Astrocyte (in vitro differentiated cells and primary cell): ENCODE measurements at regions not wholly inside any gene's neighbourhood (a gene's known extent, or its start where the extent isn't known, plus 50 kb on each side); places are given as distances from the start of the nearest gene placed in this dataset.

ENCODE experiments used
- DNase-seq: peaks from one replicate; pipeline ENCODE4 v3.0.0-alpha.2; 2010; ENCODE audit warnings: low read depth
- FAIRE-seq: peaks from 2 replicates; lab custom pipeline; 2011; peaks lifted over from hg19 to GRCh38; lab: Jason Lieb, UNC
- H2AFZ ChIP-seq: 2 replicates; pipeline ENCODE4 v1.6.0; 2012; ENCODE audit warnings: low read depth, low read length, inconsistent platforms
- H3K27ac ChIP-seq: 2 replicates; pipeline ENCODE4 v1.5.1; 2011; ENCODE audit warnings: low read depth, low read length, inconsistent platforms
- H3K27me3 ChIP-seq: 2 replicates; pipeline ENCODE4 v1.6.0; 2011; ENCODE audit warnings: low read length, inconsistent platforms; ENCODE audit not compliant: insufficient read depth
- H3K36me3 ChIP-seq: 2 replicates; pipeline ENCODE4 v1.5.1; 2011; ENCODE audit warnings: low read length, inconsistent platforms; ENCODE audit not compliant: insufficient read depth
- H3K4me1 ChIP-seq: 2 replicates; pipeline ENCODE4 v1.5.1; 2011; ENCODE audit warnings: low read length, inconsistent platforms; ENCODE audit not compliant: insufficient read depth
- H3K4me2 ChIP-seq: 2 replicates; pipeline ENCODE4 v1.6.0; 2012; ENCODE audit warnings: low read length, inconsistent platforms
- H3K4me3 ChIP-seq: 2 replicates; pipeline ENCODE4 v1.5.1; 2011; ENCODE audit warnings: low read depth, mild to moderate bottlenecking, low read length, inconsistent platforms; ENCODE audit not compliant: insufficient read depth
- H3K79me2 ChIP-seq: 2 replicates; pipeline ENCODE4 v1.6.0; 2012; ENCODE audit warnings: mild to moderate bottlenecking, low read length, inconsistent platforms; ENCODE audit not compliant: insufficient read depth
- H3K9ac ChIP-seq: 2 replicates; pipeline ENCODE4 v1.6.0; 2012; ENCODE audit warnings: mild to moderate bottlenecking, low read length, inconsistent platforms
- H3K9me3 ChIP-seq: 2 replicates; pipeline ENCODE4 v1.5.1; 2012; ENCODE audit warnings: low read depth, mild to moderate bottlenecking, low read length, inconsistent platforms; ENCODE audit not compliant: insufficient read depth
- H4K20me1 ChIP-seq: 2 replicates; pipeline ENCODE4 v1.6.0; 2012; ENCODE audit warnings: low read length, inconsistent platforms; ENCODE audit not compliant: insufficient read depth
- H3K27ac Mint-ChIP-seq: one replicate; pipeline ENCODE4 v1.8.0; 2021; ENCODE audit warnings: mild to moderate bottlenecking, mixed read lengths; ENCODE audit not compliant: unreplicated experiment
- H3K27me3 Mint-ChIP-seq: one replicate; pipeline ENCODE4 v1.8.0; 2021; ENCODE audit warnings: low read depth, mixed read lengths; ENCODE audit not compliant: unreplicated experiment
- H3K36me3 Mint-ChIP-seq: one replicate; pipeline ENCODE4 v1.8.0; 2021; ENCODE audit warnings: low read depth, mixed read lengths; ENCODE audit not compliant: unreplicated experiment
- H3K4me1 Mint-ChIP-seq: one replicate; pipeline ENCODE4 v1.8.0; 2021; ENCODE audit warnings: low read depth, mixed read lengths; ENCODE audit not compliant: unreplicated experiment
- H3K4me3 Mint-ChIP-seq: one replicate; pipeline ENCODE4 v1.8.0; 2021; ENCODE audit warnings: mild to moderate bottlenecking, moderate library complexity, mixed read lengths; ENCODE audit not compliant: unreplicated experiment
- H3K9me3 Mint-ChIP-seq: one replicate; pipeline ENCODE4 v1.8.0; 2021; ENCODE audit warnings: mild to moderate bottlenecking, mixed read lengths; ENCODE audit not compliant: unreplicated experiment
- EZH2 ChIP-seq: IDR thresholded peaks from 2 replicates; pipeline ENCODE4 v1.6.1; 2012; ENCODE audit warnings: mild to moderate bottlenecking, low read length, inconsistent platforms; ENCODE audit not compliant: insufficient read depth
- TF ChIP-seq, protein P1 (sequence below): IDR thresholded peaks from 2 replicates; pipeline ENCODE4 v1.5.1; 2011; ENCODE audit warnings: low read depth, mild to moderate bottlenecking, inconsistent platforms, low read length, moderate library complexity; ENCODE audit not compliant: insufficient read depth

GRCh38 chr9:11893331-11893730 lies 799.9 kb upstream of the TYRP1 start:
- no peak overlapping the region for H3K4me2 ChIP-seq
- Mint-ChIP-seq H3K27ac (peak overlapping the region; percentile 98), H3K4me3 (no peak overlapping the region), H3K9me3 (peaks cover 6% of the 10 kb centered on the region), H3K4me1 (peaks cover 17% of the 10 kb centered on the region), H3K27me3 (no peaks in the 10 kb centered on the region), H3K36me3 (no peaks in the 10 kb centered on the region)
- no peak overlapping the region for H3K9ac ChIP-seq
- no peaks in the 10 kb centered on the region for H3K79me2 ChIP-seq
- no peak overlapping the region for H3K4me3 ChIP-seq
- peaks cover 6% of the 10 kb centered on the region for H3K4me1 ChIP-seq
- H4K20me1 ChIP-seq: no peaks in the 10 kb centered on the region
- H3K36me3 ChIP-seq: no peaks in the 10 kb centered on the region
- TF ChIP-seq, protein P1, sequence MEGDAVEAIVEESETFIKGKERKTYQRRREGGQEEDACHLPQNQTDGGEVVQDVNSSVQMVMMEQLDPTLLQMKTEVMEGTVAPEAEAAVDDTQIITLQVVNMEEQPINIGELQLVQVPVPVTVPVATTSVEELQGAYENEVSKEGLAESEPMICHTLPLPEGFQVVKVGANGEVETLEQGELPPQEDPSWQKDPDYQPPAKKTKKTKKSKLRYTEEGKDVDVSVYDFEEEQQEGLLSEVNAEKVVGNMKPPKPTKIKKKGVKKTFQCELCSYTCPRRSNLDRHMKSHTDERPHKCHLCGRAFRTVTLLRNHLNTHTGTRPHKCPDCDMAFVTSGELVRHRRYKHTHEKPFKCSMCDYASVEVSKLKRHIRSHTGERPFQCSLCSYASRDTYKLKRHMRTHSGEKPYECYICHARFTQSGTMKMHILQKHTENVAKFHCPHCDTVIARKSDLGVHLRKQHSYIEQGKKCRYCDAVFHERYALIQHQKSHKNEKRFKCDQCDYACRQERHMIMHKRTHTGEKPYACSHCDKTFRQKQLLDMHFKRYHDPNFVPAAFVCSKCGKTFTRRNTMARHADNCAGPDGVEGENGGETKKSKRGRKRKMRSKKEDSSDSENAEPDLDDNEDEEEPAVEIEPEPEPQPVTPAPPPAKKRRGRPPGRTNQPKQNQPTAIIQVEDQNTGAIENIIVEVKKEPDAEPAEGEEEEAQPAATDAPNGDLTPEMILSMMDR: no peak
- TF ChIP-seq EZH2: no peak
- peak overlapping the region; percentile 26 for H3K27ac ChIP-seq
- H3K27me3 ChIP-seq: no peaks in the 10 kb centered on the region
- DNase-seq (peak; percentile 37), FAIRE-seq (no peak)
- peaks cover 3% of the 10 kb centered on the region for H3K9me3 ChIP-seq
- H2AFZ ChIP-seq: peak overlapping the region; percentile 10

GRCh38 chr9:11894136-11894535 lies 799.0 kb upstream of the TYRP1 start:
- FAIRE-seq: no peak
- Histone ChIP-seq H3K27ac (no peak overlapping the region), H3K4me3 (no peak overlapping the region), H3K4me2 (no peak overlapping the region), H3K9me3 (peaks cover 3% of the 10 kb centered on the region), H3K79me2 (no peaks in the 10 kb centered on the region), H3K36me3 (no peaks in the 10 kb centered on the region), H4K20me1 (no peaks in the 10 kb centered on the region), H3K4me1 (peaks cover 6% of the 10 kb centered on the region), H2AFZ (no peak overlapping the region), H3K9ac (no peak overlapping the region), H3K27me3 (no peaks in the 10 kb centered on the region)
- H3K27me3 Mint-ChIP-seq: no peaks in the 10 kb centered on the region
- H3K4me1 Mint-ChIP-seq: peaks cover 17% of the 10 kb centered on the region
- DNase-seq: no peak
- peak overlapping the region; percentile 98 for H3K27ac Mint-ChIP-seq
- H3K36me3 Mint-ChIP-seq: no peaks in the 10 kb centered on the region
- H3K9me3 Mint-ChIP-seq: peaks cover 6% of the 10 kb centered on the region
- TF ChIP-seq EZH2: no peak
- TF ChIP-seq, protein P1: no peak
- no peak overlapping the region for H3K4me3 Mint-ChIP-seq

- no peaks in the 10 kb centered on the region for H3K36me3 Mint-ChIP-seq
- H3K4me1 Mint-ChIP-seq: no peaks in the 10 kb centered on the region
- no peaks in the 10 kb centered on the region for H3K9me3 Mint-ChIP-seq
- Histone ChIP-seq H2AFZ (no peak overlapping the region), H3K36me3 (no peaks in the 10 kb centered on the region), H3K27ac (no peak overlapping the region), H4K20me1 (no peaks in the 10 kb centered on the region), H3K4me2 (no peak overlapping the region), H3K27me3 (no peaks in the 10 kb centered on the region), H3K4me3 (no peak overlapping the region), H3K4me1 (no peaks in the 10 kb centered on the region), H3K9me3 (no peaks in the 10 kb centered on the region), H3K9ac (no peak overlapping the region), H3K79me2 (no peaks in the 10 kb centered on the region)
- no peak for DNase-seq
- TF ChIP-seq, protein P1: no peak
- TF ChIP-seq EZH2: no peak
- no peak overlapping the region for H3K4me3 Mint-ChIP-seq
- H3K27me3 Mint-ChIP-seq: no peaks in the 10 kb centered on the region
- no peak overlapping the region for H3K27ac Mint-ChIP-seq
- no peak for FAIRE-seq
These were observed 790.6 kb upstream of the TYRP1 start for GRCh38 chr9:11902610-11903009.
